HG03066 (cell line): ENCODE measurements at regions not wholly inside any gene's neighbourhood (a gene's known extent, or its start where the extent isn't known, plus 50 kb on each side); places are given as distances from the start of the nearest gene placed in this dataset.

Experiments
- ATAC-seq: cut with Tn5 transposase; IDR thresholded peaks from one replicate; pipeline ENCODE4 v1.9.1; 2021; ENCODE audit warnings: low read depth; ENCODE audit not compliant: unreplicated experiment

GRCh38 chr5:5822729-5823257, 400.3 kb downstream of the ICE1 start:
- ATAC-seq, result no peak

GRCh38 chr5:5816960-5817359, 394.5 kb downstream of the ICE1 start:
- no peak for ATAC-seq

DNA sequence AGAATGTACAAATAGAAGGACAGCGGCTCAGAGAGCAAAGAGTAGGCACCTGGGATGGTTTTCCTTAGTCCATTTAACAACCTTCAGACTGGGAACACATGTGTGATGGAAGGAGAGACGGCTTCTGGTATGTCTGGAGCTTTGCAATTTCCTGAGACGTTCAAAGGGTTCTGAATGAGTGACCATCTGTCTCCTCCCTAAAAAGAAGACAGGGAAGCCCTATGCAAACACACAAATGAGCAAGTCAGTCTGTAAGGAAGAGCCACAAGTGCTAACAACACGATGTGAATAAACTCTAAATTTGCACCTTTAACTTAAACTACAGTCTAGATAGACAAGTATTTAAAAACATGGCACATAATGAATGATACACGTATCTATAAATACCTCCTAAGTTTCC, 391.0 kb downstream of the ICE1 start:
- ATAC-seq, result no peak

DNA sequence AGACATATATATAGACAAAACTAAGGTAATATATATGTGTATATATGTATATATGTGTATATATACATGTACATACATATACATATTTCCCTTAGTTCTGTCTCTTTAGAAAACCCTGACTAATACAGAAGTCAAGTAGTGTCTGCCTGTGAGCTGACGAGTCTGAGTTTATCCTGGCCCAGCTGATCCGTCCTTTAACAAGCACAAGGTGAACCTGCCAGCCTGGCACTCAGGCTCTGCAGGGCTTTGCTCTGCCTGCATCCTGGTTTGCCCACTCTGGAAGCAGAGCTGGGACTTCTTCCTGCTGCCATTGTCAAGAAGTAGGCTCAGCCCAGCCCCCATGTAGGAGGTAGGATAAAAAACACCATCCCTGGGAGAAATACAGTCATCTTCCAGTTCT, 388.0 kb downstream of the ICE1 start:
- no peak for ATAC-seq

DNA sequence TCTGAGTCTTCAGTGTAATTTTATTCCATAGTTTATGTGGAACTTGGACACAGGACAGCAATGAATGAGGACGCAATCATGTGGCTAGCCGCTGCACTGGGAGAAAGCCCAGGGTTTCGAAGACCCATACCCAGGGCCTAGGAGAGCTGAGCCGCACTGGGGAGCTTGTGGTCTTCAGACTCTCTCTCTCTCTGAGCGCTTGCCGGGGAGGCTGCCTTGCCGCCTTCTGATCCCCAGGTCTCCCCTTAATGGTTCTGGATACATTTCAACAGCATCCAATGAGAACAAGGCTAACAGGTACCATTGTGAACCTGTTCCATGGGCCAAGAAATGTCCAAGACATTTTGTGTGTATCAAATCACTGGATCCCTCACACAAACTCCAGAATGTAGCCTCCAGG, 383.4 kb downstream of the ICE1 start:
- no peak for ATAC-seq

- no peak for ATAC-seq
Measured at GRCh38 chr5:5804478-5805233, 382.2 kb downstream of the ICE1 start.

- no peak for ATAC-seq
Measured at GRCh38 chr5:5800801-5801761, 378.6 kb downstream of the ICE1 start.

DNA sequence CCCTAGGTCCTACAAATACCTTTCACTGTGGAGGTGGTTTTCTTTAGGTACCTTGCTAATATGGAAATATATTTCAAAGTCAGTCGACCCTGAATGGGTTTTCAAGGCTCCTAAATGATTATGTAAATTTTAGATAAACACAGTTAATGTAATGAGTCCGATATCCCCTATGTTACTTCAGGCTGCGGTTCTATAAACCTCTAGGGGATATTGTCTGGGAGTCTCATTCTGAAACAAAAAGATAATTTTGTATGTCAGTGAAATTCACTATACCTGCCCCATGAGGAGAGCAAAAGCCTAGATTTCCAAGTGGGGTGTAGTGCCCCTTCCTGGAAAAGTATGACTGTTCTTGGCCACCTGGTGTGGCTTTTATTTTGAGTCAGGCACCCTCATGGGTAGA, 377.3 kb downstream of the ICE1 start:
- ATAC-seq, result no peak

DNA sequence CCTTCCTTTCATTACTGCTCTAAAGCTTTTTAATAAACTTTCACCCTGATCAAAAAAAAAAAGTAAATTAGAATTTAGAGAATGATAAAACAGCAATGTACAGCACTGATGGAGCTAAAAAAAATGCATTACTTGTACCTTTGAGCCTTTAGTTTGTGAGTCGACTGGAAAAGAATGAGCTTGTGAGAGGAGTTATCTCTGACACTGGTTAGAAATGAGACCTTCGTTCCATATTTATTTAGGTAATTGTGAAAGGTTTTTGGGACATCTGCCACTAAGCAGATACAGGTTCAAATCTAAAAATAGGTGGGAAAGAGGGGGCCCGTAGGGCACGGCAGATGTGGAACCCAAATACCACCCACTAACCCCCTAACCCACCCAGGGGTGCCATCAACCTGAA, 376.8 kb downstream of the ICE1 start:
- no peak for ATAC-seq

- ATAC-seq, result no peak
Measured at GRCh38 chr5:5798462-5798861, 376.0 kb downstream of the ICE1 start.

DNA sequence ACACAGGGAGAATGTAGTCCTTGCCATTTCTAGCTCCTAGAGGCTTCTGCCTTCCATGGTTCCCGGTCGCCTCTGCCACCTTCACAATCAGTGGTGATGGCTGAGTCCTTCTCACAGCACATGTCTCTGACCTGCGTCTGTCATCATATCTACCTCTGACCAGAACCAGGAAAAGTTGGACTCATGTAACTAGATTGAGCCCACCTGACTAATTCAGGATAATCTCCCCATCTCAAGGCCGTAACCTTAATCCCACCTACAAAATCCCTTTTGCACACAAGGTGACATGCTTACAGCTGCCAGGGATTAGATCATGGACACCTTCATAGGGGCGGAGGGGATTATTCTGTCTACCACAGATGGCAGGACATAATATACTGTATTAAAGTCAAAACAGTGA, 375.6 kb downstream of the ICE1 start:
- no peak for ATAC-seq

DNA sequence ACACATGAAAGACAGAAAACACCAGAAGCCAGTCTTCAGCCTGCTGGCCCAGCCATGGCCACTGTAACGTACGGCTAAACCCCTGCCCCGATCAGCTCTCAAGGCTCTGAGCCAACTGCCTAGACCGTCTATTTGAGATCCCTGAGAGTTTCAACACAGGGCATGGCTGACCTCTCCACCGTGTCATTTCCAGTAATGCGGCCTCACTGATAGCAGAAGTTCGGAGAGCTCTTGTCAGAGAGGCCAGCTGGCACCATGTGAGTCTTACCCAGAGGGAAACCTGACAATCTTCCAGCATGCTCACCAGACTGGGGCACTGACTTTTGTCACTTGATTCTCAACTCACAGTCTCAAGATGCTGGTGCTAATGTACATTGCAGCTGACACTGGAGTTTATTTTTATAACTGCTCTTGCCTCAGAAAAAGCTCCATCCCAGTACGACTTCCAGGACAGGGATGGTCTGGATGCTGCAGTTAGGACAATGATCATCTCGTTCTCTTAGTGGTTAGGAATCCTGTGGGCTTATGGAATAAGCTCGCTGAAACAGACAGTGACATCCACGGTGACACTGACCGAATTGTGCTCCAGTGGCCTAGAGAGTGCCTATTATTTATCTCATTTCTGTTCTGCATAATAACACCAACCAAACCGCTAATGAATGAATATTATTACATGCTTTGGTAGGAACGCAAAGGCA, 372.7 kb downstream of the ICE1 start:
- no peak for ATAC-seq

DNA sequence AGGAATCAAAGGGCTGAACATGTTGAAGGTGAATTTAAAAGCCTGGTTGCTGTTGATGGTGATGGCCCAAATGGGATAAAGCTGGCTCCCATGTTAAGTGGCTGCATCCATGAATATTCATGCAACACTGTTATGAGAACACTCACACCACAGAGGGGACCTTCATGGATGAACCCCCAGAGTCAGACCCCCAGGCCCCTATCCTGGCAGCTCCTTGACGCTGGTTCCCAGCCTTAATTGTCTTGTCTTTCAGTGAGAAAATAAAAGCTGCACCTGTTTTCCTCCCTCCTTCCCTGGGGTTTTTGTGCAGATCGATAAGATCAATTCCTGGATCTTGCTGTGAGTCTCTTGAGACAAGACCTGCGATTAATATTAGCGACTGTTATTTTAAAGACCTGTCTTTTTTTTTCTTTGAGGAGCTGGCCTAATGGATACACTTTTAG, 371.7 kb downstream of the ICE1 start:
- no peak for ATAC-seq

DNA sequence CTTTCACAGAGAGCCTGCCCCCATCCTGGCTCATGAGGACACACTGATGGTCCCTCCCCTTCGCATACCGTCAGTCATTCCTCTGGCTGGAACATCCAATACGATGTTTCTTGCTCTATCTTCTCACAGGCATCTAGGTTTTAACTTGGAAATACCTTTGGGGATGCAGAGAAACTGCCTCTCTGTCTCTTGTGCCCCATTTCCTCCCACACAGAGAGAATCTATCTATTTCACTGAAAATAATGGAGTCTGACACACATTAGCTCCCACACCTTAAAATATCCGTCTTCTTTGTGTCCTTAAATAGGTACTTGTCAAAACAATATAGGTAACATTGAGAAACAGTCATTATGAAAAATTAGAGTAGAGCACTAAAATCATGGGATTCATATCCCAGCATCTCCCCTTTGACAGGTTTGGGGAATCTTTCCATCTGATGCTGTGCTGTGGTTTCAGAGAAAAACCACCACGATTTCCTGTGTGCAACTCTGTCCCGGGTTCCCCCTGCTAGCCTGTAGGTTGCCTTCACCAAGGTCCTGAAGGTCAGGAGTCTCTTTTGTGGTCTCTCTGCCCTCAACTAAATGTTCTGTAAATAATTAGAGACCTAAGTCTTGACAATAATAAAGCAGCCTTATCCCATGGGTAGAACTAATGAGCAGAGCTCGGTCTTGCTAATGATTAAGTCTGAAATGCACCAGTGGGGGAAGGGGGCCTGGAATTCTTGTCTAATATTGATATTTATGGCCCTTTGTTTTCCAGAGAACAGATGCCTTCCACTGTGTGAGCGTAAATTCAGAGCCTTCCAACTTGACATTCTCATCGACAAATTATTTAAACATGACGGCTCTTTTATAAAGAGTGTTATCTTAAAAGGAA, 371.0 kb downstream of the ICE1 start:
- ATAC-seq, result no peak

GRCh38 chr5:5792106-5792505, 369.6 kb downstream of the ICE1 start:
- ATAC-seq, result no peak

- no peak for ATAC-seq
Measured at GRCh38 chr5:5788793-5789192, 366.3 kb downstream of the ICE1 start.

GRCh38 chr5:5787373-5787772, 364.9 kb downstream of the ICE1 start:
- ATAC-seq, result no peak

- ATAC-seq, result no peak
Measured at GRCh38 chr5:5784101-5784500, 361.6 kb downstream of the ICE1 start.

DNA sequence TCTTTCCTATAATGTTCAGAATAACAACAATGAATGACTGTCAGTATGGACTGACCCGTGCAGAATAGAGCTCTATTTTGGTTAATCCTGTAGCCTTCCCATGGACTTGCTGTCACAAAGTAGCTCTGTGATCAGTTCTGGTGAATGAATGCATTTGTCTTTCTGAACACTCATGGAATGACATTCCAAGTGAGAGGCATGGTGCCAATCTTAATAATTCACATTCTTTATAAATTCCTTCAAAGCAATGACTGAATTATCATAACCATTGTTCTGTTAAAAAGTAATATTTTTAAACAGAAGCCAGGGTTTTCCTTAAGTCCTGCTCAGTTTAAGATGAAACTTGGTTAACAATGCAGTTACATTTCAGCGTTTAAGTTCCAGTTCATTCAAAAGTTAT, 360.5 kb downstream of the ICE1 start:
- ATAC-seq, result no peak

GRCh38 chr5:5782402-5782801, 359.9 kb downstream of the ICE1 start:
- ATAC-seq, result no peak
